ENCODE measurements at regions not wholly inside any gene's neighbourhood (a gene's known extent, or its start where the extent isn't known, plus 50 kb on each side); places are given as distances from the start of the nearest gene placed in this dataset.

DNA sequence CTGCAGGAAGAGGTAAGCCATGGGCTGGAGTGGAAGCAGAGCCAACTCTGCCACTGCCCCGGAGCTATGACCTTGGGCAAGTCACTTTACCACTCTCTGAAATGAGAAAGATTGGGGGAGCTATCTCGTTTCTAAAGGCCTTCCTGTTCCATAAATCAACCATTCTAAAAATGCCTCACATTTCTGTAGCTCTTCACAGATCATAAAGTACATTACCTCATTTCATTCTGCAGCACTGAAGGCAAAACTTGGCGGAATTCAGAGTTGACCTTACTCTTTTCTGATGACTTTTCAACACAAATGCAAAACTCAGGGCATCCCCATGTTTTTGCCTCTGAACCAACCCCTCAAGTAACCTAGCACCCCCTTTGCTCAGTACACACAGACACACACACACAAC is 404.0 kb upstream of the NFIA start:
- DNase-seq (ENCODE audit: low read depth in 1 of 2, low spot score in 1 of 2) = no peak
- H3K27ac ChIP-seq = no peak overlapping the region
- TF ChIP-seq, protein P1, sequence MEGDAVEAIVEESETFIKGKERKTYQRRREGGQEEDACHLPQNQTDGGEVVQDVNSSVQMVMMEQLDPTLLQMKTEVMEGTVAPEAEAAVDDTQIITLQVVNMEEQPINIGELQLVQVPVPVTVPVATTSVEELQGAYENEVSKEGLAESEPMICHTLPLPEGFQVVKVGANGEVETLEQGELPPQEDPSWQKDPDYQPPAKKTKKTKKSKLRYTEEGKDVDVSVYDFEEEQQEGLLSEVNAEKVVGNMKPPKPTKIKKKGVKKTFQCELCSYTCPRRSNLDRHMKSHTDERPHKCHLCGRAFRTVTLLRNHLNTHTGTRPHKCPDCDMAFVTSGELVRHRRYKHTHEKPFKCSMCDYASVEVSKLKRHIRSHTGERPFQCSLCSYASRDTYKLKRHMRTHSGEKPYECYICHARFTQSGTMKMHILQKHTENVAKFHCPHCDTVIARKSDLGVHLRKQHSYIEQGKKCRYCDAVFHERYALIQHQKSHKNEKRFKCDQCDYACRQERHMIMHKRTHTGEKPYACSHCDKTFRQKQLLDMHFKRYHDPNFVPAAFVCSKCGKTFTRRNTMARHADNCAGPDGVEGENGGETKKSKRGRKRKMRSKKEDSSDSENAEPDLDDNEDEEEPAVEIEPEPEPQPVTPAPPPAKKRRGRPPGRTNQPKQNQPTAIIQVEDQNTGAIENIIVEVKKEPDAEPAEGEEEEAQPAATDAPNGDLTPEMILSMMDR (IDR thresholded peaks at IDR 0.05; ENCODE audit: low read depth, low read length) = no peak
- H3K9me3 ChIP-seq (ENCODE audit: low read depth) = no peaks in the 10 kb centered on the region
- H3K4me3 ChIP-seq = no peak overlapping the region
- H3K36me3 ChIP-seq = no peaks in the 10 kb centered on the region
- no peaks in the 10 kb centered on the region for H3K4me1 ChIP-seq (ENCODE audit: low read depth)
- no peaks in the 10 kb centered on the region for H3K27me3 ChIP-seq

DNA sequence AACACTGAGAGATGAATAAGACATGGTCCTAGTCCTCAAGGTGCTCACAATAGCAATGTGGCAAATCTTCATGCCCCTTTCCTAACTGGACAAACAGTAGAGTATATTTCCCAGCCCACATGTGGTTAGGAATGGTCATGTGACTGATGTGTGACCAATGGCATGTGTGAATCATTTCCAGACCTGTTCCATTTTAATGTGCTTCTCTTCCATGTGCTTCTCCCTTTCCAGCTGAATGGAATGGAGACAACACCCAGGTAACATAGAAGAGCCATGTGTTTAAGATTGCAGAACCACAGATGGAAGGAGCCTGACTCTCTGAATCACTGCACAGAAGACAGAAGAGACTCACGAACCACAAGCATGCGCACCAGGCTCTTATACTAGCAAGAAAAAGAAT is 409.9 kb upstream of the NFIA start:
- Histone ChIP-seq H3K4me3 (no peak overlapping the region), H3K4me1 (ENCODE audit: low read depth) (no peaks in the 10 kb centered on the region), H3K36me3 (no peaks in the 10 kb centered on the region), H3K27me3 (no peaks in the 10 kb centered on the region), H3K9me3 (ENCODE audit: low read depth) (no peaks in the 10 kb centered on the region), H3K27ac (no peak overlapping the region)
- TF ChIP-seq, protein P1 (IDR thresholded peaks at IDR 0.05; ENCODE audit: low read depth, low read length) = no peak
- DNase-seq (ENCODE audit: low read depth in 1 of 2, low spot score in 1 of 2) = no peak

DNA sequence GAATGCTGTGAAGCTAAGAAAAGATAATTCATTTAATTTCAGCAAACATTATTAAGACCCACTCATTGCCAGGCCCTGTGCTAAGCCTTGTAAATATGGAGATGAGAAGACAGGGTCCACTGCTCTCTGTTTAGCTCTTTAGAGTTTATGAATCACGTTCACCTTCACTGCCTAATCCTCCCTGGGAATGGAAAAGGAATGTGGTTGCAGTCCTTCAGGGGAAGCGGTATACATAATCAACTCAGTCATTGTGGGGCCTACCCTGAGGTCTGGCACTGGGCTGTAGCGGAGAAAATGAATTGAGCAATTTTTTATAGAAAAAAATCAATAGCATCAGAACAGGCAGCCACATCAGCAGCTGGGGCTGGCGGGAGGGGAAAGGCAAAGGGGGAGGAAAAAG is 412.1 kb upstream of the NFIA start:
- Histone ChIP-seq H3K9me3 (ENCODE audit: low read depth) (no peaks in the 10 kb centered on the region), H3K36me3 (no peaks in the 10 kb centered on the region), H3K4me3 (no peak overlapping the region), H3K27ac (no peak overlapping the region), H3K27me3 (no peaks in the 10 kb centered on the region), H3K4me1 (ENCODE audit: low read depth) (no peaks in the 10 kb centered on the region)
- TF ChIP-seq, protein P1 (IDR thresholded peaks at IDR 0.05; ENCODE audit: low read depth, low read length) = no peak
- no peak for DNase-seq (ENCODE audit: low read depth in 1 of 2, low spot score in 1 of 2)

GRCh38 chr1:60668585-60668984 is 413.8 kb upstream of the NFIA start:
- TF ChIP-seq, protein P1 (IDR thresholded peaks at IDR 0.05; ENCODE audit: low read depth, low read length) = no peak
- H3K27me3 ChIP-seq = no peaks in the 10 kb centered on the region
- H3K4me3 ChIP-seq = no peak overlapping the region
- no peaks in the 10 kb centered on the region for H3K36me3 ChIP-seq
- no peaks in the 10 kb centered on the region for H3K9me3 ChIP-seq (ENCODE audit: low read depth)
- no peaks in the 10 kb centered on the region for H3K4me1 ChIP-seq (ENCODE audit: low read depth)
- H3K27ac ChIP-seq = no peak overlapping the region
- DNase-seq (ENCODE audit: low read depth in 1 of 2, low spot score in 1 of 2) = no peak

- H3K27me3 ChIP-seq = no peaks in the 10 kb centered on the region
- no peaks in the 10 kb centered on the region for H3K9me3 ChIP-seq (ENCODE audit: low read depth)
- no peak for DNase-seq (ENCODE audit: low read depth in 1 of 2, low spot score in 1 of 2)
- H3K27ac ChIP-seq = no peak overlapping the region
- no peaks in the 10 kb centered on the region for H3K4me1 ChIP-seq (ENCODE audit: low read depth)
- TF ChIP-seq, protein P1 (IDR thresholded peaks at IDR 0.05; ENCODE audit: low read depth, low read length) = no peak
- no peaks in the 10 kb centered on the region for H3K36me3 ChIP-seq
- no peak overlapping the region for H3K4me3 ChIP-seq
These were observed 417.1 kb upstream of the NFIA start for GRCh38 chr1:60665311-60665710.

DNA sequence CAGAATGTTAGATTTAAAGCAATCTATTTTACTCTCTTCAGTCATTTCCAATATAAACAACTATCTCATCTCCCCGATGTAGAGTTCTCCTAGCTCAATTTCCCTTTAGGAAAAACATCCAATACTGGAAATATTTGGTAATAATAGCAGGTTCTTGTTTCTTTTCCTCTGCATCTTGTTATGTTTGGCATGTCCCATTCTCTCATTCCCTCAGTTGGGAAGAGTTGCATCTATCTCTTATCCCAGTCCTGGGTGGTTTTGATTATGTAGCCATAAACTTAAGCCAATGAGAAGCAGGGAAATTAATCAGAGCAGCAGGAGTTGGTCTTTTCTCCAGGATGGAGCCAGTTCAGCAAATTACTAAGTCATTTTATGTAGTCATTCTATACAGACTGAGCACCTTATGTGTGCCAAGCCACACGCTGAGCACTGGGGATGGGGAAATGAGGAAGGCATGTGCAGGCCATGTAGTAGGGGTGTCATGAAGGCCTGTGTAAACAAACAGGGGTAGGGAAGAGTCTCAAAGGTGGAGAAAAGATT is 418.2 kb upstream of the NFIA start:
- TF ChIP-seq, protein P1 (IDR thresholded peaks at IDR 0.05; ENCODE audit: low read depth, low read length) = no peak
- H3K27me3 ChIP-seq = no peaks in the 10 kb centered on the region
- DNase-seq (ENCODE audit: low read depth in 1 of 2, low spot score in 1 of 2) = no peak
- H3K4me3 ChIP-seq = no peak overlapping the region
- H3K4me1 ChIP-seq (ENCODE audit: low read depth) = no peaks in the 10 kb centered on the region
- H3K9me3 ChIP-seq (ENCODE audit: low read depth) = no peaks in the 10 kb centered on the region
- no peaks in the 10 kb centered on the region for H3K36me3 ChIP-seq
- no peak overlapping the region for H3K27ac ChIP-seq
